Endothelial cell of umbilical vein (primary cell): ENCODE measurements at regions not wholly inside any gene's neighbourhood (a gene's known extent, or its start where the extent isn't known, plus 50 kb on each side); places are given as distances from the start of the nearest gene placed in this dataset.

ENCODE experiments used
- POLR2AphosphoS5 ChIP-seq: IDR thresholded peaks from 2 replicates; pipeline ENCODE4 v1.6.1; 2012; ENCODE audit warnings: low read depth, mild to moderate bottlenecking, control low read depth, low read length, moderate library complexity; ENCODE audit not compliant: insufficient read depth
- TF ChIP-seq, protein P1 (sequence below), 2 donors: IDR thresholded peaks; 1 replicate in 1 of 2; 2 replicates in 1 of 2; pipeline ENCODE4 v1.5.1; 2011; ENCODE audit warnings: low read length in 2 of 2, mild to moderate bottlenecking in 2 of 2, moderate library complexity in 2 of 2, control low read depth in 1 of 2, inconsistent platforms in 1 of 2, low read depth in 1 of 2; ENCODE audit not compliant: insufficient read depth in 1 of 2; ENCODE audit errors: extremely low read depth in 1 of 2

- no peak for TF ChIP-seq POLR2AphosphoS5
- TF ChIP-seq, protein P1, sequence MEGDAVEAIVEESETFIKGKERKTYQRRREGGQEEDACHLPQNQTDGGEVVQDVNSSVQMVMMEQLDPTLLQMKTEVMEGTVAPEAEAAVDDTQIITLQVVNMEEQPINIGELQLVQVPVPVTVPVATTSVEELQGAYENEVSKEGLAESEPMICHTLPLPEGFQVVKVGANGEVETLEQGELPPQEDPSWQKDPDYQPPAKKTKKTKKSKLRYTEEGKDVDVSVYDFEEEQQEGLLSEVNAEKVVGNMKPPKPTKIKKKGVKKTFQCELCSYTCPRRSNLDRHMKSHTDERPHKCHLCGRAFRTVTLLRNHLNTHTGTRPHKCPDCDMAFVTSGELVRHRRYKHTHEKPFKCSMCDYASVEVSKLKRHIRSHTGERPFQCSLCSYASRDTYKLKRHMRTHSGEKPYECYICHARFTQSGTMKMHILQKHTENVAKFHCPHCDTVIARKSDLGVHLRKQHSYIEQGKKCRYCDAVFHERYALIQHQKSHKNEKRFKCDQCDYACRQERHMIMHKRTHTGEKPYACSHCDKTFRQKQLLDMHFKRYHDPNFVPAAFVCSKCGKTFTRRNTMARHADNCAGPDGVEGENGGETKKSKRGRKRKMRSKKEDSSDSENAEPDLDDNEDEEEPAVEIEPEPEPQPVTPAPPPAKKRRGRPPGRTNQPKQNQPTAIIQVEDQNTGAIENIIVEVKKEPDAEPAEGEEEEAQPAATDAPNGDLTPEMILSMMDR (IDR thresholded peaks at IDR 0.05; ENCODE audit: extremely low read depth in 1 of 2, insufficient read depth in 1 of 2, low read depth in 1 of 2, low read length in 2 of 2), result no peak
Observed at GRCh38 chr7:124310934-124311390, 278.1 kb upstream of the TMEM229A start.
